DMS 273 treated with DMSO at 0.1 percent for 48 hours (cell line): ENCODE measurements at regions not wholly inside any gene's neighbourhood (a gene's known extent, or its start where the extent isn't known, plus 50 kb on each side); places are given as distances from the start of the nearest gene placed in this dataset.

Source experiments
- DNase-seq: peaks from one replicate; lab custom pipeline; 2025; lab: John Stamatoyannopoulos, UW

- no peak for DNase-seq
Observed at GRCh38 chr2:200137691-200138090, 168.8 kb upstream of the SPATS2L start.

GRCh38 chr2:200138391-200139124, 167.9 kb upstream of the SPATS2L start:
- DNase-seq, result no peak

GRCh38 chr2:200144571-200144970, 161.9 kb upstream of the SPATS2L start:
- no peak for DNase-seq

GRCh38 chr2:200146501-200146900, 160.0 kb upstream of the SPATS2L start:
- no peak for DNase-seq

- no peak for DNase-seq
Observed at GRCh38 chr2:200147371-200147770, 159.1 kb upstream of the SPATS2L start.

- DNase-seq, result no peak
Observed at GRCh38 chr2:200148366-200148765, 158.1 kb upstream of the SPATS2L start.

GRCh38 chr2:200150411-200151086, 155.9 kb upstream of the SPATS2L start:
- no peak for DNase-seq

- no peak for DNase-seq
Observed at GRCh38 chr2:200155652-200156051, 150.8 kb upstream of the SPATS2L start.

GRCh38 chr2:200156166-200156835, 150.2 kb upstream of the SPATS2L start:
- no peak for DNase-seq

GRCh38 chr2:200158647-200159356, 147.7 kb upstream of the SPATS2L start:
- no peak for DNase-seq

- no peak for DNase-seq
Observed at GRCh38 chr2:200159357-200159707, 147.2 kb upstream of the SPATS2L start.

GRCh38 chr2:200159829-200160781, 146.4 kb upstream of the SPATS2L start:
- DNase-seq, result peak; percentile 24

- no peak for DNase-seq
Observed at GRCh38 chr2:200161458-200161857, 145.0 kb upstream of the SPATS2L start.

GRCh38 chr2:200165687-200166086, 140.8 kb upstream of the SPATS2L start:
- DNase-seq, result no peak

GRCh38 chr2:200168641-200169555, 137.6 kb upstream of the SPATS2L start:
- no peak for DNase-seq

GRCh38 chr2:200170221-200170620, 136.3 kb upstream of the SPATS2L start:
- no peak for DNase-seq

GRCh38 chr2:200171731-200172482, 134.6 kb upstream of the SPATS2L start:
- peak; percentile 70 for DNase-seq

- no peak for DNase-seq
Observed at GRCh38 chr2:200172521-200172920, 134.0 kb upstream of the SPATS2L start.

- DNase-seq, result no peak
Observed at GRCh38 chr2:200172944-200173581, 133.4 kb upstream of the SPATS2L start.
